HUES64 (cell line): ENCODE measurements at regions not wholly inside any gene's neighbourhood (a gene's known extent, or its start where the extent isn't known, plus 50 kb on each side); places are given as distances from the start of the nearest gene placed in this dataset.

ENCODE experiments used
- H3K27ac ChIP-seq: 2 replicates; pipeline ENCODE4 v1.7.0; 2013; ENCODE audit warnings: low read depth, low read length, inconsistent platforms
- H3K27me3 ChIP-seq: 2 replicates; pipeline ENCODE4 v1.6.1; 2013; ENCODE audit warnings: mild to moderate bottlenecking, low read length; ENCODE audit not compliant: insufficient read depth
- H3K36me3 ChIP-seq: 2 replicates; pipeline ENCODE4 v1.6.1; 2013; ENCODE audit warnings: mild to moderate bottlenecking, low read length; ENCODE audit not compliant: insufficient read depth
- H3K4me1 ChIP-seq: 2 replicates; pipeline ENCODE4 v1.6.1; 2013; ENCODE audit warnings: mild to moderate bottlenecking, low read length, moderate library complexity; ENCODE audit not compliant: insufficient read depth
- H3K4me3 ChIP-seq: 2 replicates; pipeline ENCODE4 v1.5.1; 2013; ENCODE audit warnings: mild to moderate bottlenecking, low read length, moderate library complexity
- H3K9ac ChIP-seq: 2 replicates; pipeline ENCODE4 v1.6.1; 2013; ENCODE audit warnings: mild to moderate bottlenecking, low read depth, low read length
- H3K9me3 ChIP-seq: 2 replicates; pipeline ENCODE4 v1.6.1; 2013; ENCODE audit warnings: low read depth, low read length; ENCODE audit not compliant: insufficient read depth
- WGBS: fragments of 150-250, 120-280 bp; methylation state at CpG from one replicate; pipeline ENCODE4 v1.1.7; 2013; ENCODE audit warnings: missing lambda C conversion rate; 5-methylcytosine and 5-hydroxymethylcytosine counted together

- no peak overlapping the region for H3K9ac ChIP-seq
- H3K36me3 ChIP-seq: no peaks in the 10 kb centered on the region
- H3K4me3 ChIP-seq: no peak overlapping the region
- H3K9me3 ChIP-seq: no peaks in the 10 kb centered on the region
- 91% methylated on average over 4 of the region's 4 CpGs for WGBS
- no peaks in the 10 kb centered on the region for H3K27me3 ChIP-seq
- H3K27ac ChIP-seq: no peak overlapping the region
- no peaks in the 10 kb centered on the region for H3K4me1 ChIP-seq
Measured at GRCh38 chr10:120705309-120705708, 145.9 kb upstream of the WDR11 start.

GRCh38 chr10:120710076-120710475, 141.1 kb upstream of the WDR11 start:
- H3K4me1 ChIP-seq: no peaks in the 10 kb centered on the region
- no peaks in the 10 kb centered on the region for H3K9me3 ChIP-seq
- no peak overlapping the region for H3K27ac ChIP-seq
- WGBS: 91% methylated on average over 1 of the region's 2 CpGs
- no peak overlapping the region for H3K4me3 ChIP-seq
- H3K36me3 ChIP-seq: no peaks in the 10 kb centered on the region
- H3K9ac ChIP-seq: no peak overlapping the region
- no peaks in the 10 kb centered on the region for H3K27me3 ChIP-seq

GRCh38 chr10:120711860-120712259, 139.3 kb upstream of the WDR11 start:
- H3K9me3 ChIP-seq: no peaks in the 10 kb centered on the region
- WGBS: 96% methylated on average over 5 of the region's 5 CpGs
- H3K9ac ChIP-seq: no peak overlapping the region
- no peak overlapping the region for H3K4me3 ChIP-seq
- H3K27ac ChIP-seq: no peak overlapping the region
- H3K27me3 ChIP-seq: no peaks in the 10 kb centered on the region
- peaks cover 10% of the 10 kb centered on the region; the same call in 1 of the 2 replicates for H3K4me1 ChIP-seq
- no peaks in the 10 kb centered on the region for H3K36me3 ChIP-seq

GRCh38 chr10:120713573-120714205, 137.5 kb upstream of the WDR11 start:
- Histone ChIP-seq H3K27ac (no peak overlapping the region), H3K4me3 (no peak overlapping the region), H3K9ac (no peak overlapping the region), H3K9me3 (no peaks in the 10 kb centered on the region), H3K27me3 (no peaks in the 10 kb centered on the region), H3K4me1 (peaks cover 12% of the 10 kb centered on the region; the same call in 1 of the 2 replicates), H3K36me3 (no peaks in the 10 kb centered on the region)
- WGBS: 70% methylated on average over 2 of the region's 2 CpGs

GRCh38 chr10:120715171-120715570, 136.0 kb upstream of the WDR11 start:
- 92% methylated on average over 3 of the region's 3 CpGs for WGBS

GRCh38 chr10:120719333-120719732, 131.8 kb upstream of the WDR11 start:
- no peaks in the 10 kb centered on the region for H3K9me3 ChIP-seq
- H3K27ac ChIP-seq: no peak overlapping the region
- H3K4me3 ChIP-seq: no peak overlapping the region
- H3K9ac ChIP-seq: no peak overlapping the region
- no peaks in the 10 kb centered on the region for H3K27me3 ChIP-seq
- H3K4me1 ChIP-seq: peaks cover 14% of the 10 kb centered on the region; the same call in 1 of the 2 replicates
- H3K36me3 ChIP-seq: no peaks in the 10 kb centered on the region

More at GRCh38 chr10:120715171-120715570, 136.0 kb upstream of the WDR11 start:
- Histone ChIP-seq H3K27me3 (no peaks in the 10 kb centered on the region), H3K4me3 (no peak overlapping the region), H3K27ac (no peak overlapping the region), H3K9me3 (no peaks in the 10 kb centered on the region), H3K9ac (no peak overlapping the region), H3K36me3 (no peaks in the 10 kb centered on the region), H3K4me1 (peaks cover 14% of the 10 kb centered on the region; the same call in 1 of the 2 replicates)

GRCh38 chr10:120727001-120727400, 124.2 kb upstream of the WDR11 start:
- H3K36me3 ChIP-seq: no peaks in the 10 kb centered on the region
- H3K4me3 ChIP-seq: no peak overlapping the region
- H3K27me3 ChIP-seq: no peaks in the 10 kb centered on the region
- WGBS: 97% methylated on average over 2 of the region's 2 CpGs
- H3K9me3 ChIP-seq: no peaks in the 10 kb centered on the region
- no peak overlapping the region for H3K9ac ChIP-seq
- no peaks in the 10 kb centered on the region for H3K4me1 ChIP-seq
- no peak overlapping the region for H3K27ac ChIP-seq

GRCh38 chr10:120729547-120729946, 121.6 kb upstream of the WDR11 start:
- H3K9ac ChIP-seq: no peak overlapping the region
- no peaks in the 10 kb centered on the region for H3K36me3 ChIP-seq
- no peak overlapping the region for H3K27ac ChIP-seq
- H3K4me1 ChIP-seq: no peaks in the 10 kb centered on the region
- H3K27me3 ChIP-seq: no peaks in the 10 kb centered on the region
- H3K9me3 ChIP-seq: no peaks in the 10 kb centered on the region
- WGBS: 100% methylated on average over 1 of the region's 1 CpG
- H3K4me3 ChIP-seq: no peak overlapping the region

- Histone ChIP-seq H3K4me3 (no peak overlapping the region), H3K4me1 (no peaks in the 10 kb centered on the region), H3K27me3 (no peaks in the 10 kb centered on the region), H3K9ac (no peak overlapping the region), H3K27ac (no peak overlapping the region), H3K36me3 (no peaks in the 10 kb centered on the region), H3K9me3 (no peaks in the 10 kb centered on the region)
- 100% methylated on average over 1 of the region's 1 CpG for WGBS
Measured at GRCh38 chr10:120732067-120732466, 119.1 kb upstream of the WDR11 start.

GRCh38 chr10:120732643-120733313, 118.4 kb upstream of the WDR11 start:
- H3K9ac ChIP-seq: no peak overlapping the region
- WGBS: 85% methylated on average over 4 of the region's 4 CpGs
- no peaks in the 10 kb centered on the region for H3K27me3 ChIP-seq
- H3K36me3 ChIP-seq: no peaks in the 10 kb centered on the region
- H3K4me3 ChIP-seq: no peak overlapping the region
- no peaks in the 10 kb centered on the region for H3K9me3 ChIP-seq
- no peaks in the 10 kb centered on the region for H3K4me1 ChIP-seq
- H3K27ac ChIP-seq: no peak overlapping the region

- H3K27ac ChIP-seq: no peak overlapping the region
- no peak overlapping the region for H3K4me3 ChIP-seq
- no peak overlapping the region for H3K9ac ChIP-seq
- H3K9me3 ChIP-seq: no peaks in the 10 kb centered on the region
- WGBS: 92% methylated on average over 6 of the region's 6 CpGs
- no peaks in the 10 kb centered on the region for H3K27me3 ChIP-seq
- no peaks in the 10 kb centered on the region for H3K4me1 ChIP-seq
- H3K36me3 ChIP-seq: no peaks in the 10 kb centered on the region
Measured at GRCh38 chr10:120734483-120735078, 116.6 kb upstream of the WDR11 start.
